GM19438 (cell line): ENCODE measurements at regions not wholly inside any gene's neighbourhood (a gene's known extent, or its start where the extent isn't known, plus 50 kb on each side); places are given as distances from the start of the nearest gene placed in this dataset.

Experiments
- ATAC-seq: cut with Tn5 transposase; IDR thresholded peaks from one replicate; pipeline ENCODE4 v1.9.1; 2021; ENCODE audit warnings: low read depth; ENCODE audit not compliant: unreplicated experiment

GRCh38 chr20:50311308-50312001 lies 120.8 kb downstream of the CEBPB start:
- no peak for ATAC-seq

- no peak for ATAC-seq
These were observed 121.5 kb downstream of the CEBPB start for GRCh38 chr20:50312002-50312681.

- ATAC-seq = no peak
These were observed 122.3 kb downstream of the CEBPB start for GRCh38 chr20:50312682-50313521.

GRCh38 chr20:50313522-50313820 lies 122.8 kb downstream of the CEBPB start:
- no peak for ATAC-seq

GRCh38 chr20:50313827-50314677 lies 123.4 kb downstream of the CEBPB start:
- ATAC-seq = no peak

- ATAC-seq = no peak
These were observed 124.2 kb downstream of the CEBPB start for GRCh38 chr20:50314678-50315335.

- no peak for ATAC-seq
These were observed 125.2 kb downstream of the CEBPB start for GRCh38 chr20:50315586-50316551.

GRCh38 chr20:50317116-50317515 lies 126.5 kb downstream of the CEBPB start:
- ATAC-seq = no peak

- ATAC-seq = no peak
These were observed 127.0 kb downstream of the CEBPB start for GRCh38 chr20:50317609-50318008.

- ATAC-seq = no peak
These were observed 128.1 kb downstream of the CEBPB start for GRCh38 chr20:50318710-50319109.

GRCh38 chr20:50320005-50320900 lies 129.6 kb downstream of the CEBPB start:
- ATAC-seq = no peak

GRCh38 chr20:50320901-50321796 lies 130.5 kb downstream of the CEBPB start:
- ATAC-seq = no peak

- ATAC-seq = no peak
These were observed 131.3 kb downstream of the CEBPB start for GRCh38 chr20:50321797-50322480.

GRCh38 chr20:50322703-50323131 lies 132.1 kb downstream of the CEBPB start:
- no peak for ATAC-seq

GRCh38 chr20:50323209-50323608 lies 132.6 kb downstream of the CEBPB start:
- ATAC-seq = no peak
